Caco-2 (cell line): ENCODE measurements at regions not wholly inside any gene's neighbourhood (a gene's known extent, or its start where the extent isn't known, plus 50 kb on each side); places are given as distances from the start of the nearest gene placed in this dataset.

ENCODE experiments used
- BruUV-seq: library from RNA; stranded (reverse); fragments of 400-500 nt; replicated peaks from 2 replicates; lab custom pipeline; 2021; lab: Mats Ljungman, UMichigan
- CTCF ChIA-PET: fragments of 300-600 bp; sonication (Branson Sonifier 250); formaldehyde crosslinking; loops from one replicate; lab custom pipeline; 2022; ENCODE audit warnings: antibody characterized with exemption; lab: Charles Lee
- POLR2A ChIA-PET: fragments of 300-600 bp; sonication (Branson Sonifier 250); formaldehyde crosslinking; loops from one replicate; lab custom pipeline; 2022; ENCODE audit warnings: antibody characterized with exemption; lab: Charles Lee
- DNase-seq, 2 experiments: peaks; one replicate each; pipeline versions ENCODE4 v3.0.0 to v3.0.0-alpha.2; 2020 to 2022
- H3K27me3 ChIP-seq: replicated peaks from 2 replicates; pipeline ENCODE4 v1.6.0; 2011; ENCODE audit warnings: low read length; ENCODE audit not compliant: control insufficient read depth, insufficient read depth
- H3K36me3 ChIP-seq: 2 replicates; pipeline ENCODE4 v1.5.1; 2011; ENCODE audit warnings: low read length; ENCODE audit not compliant: control insufficient read depth, insufficient read depth
- H3K4me1 ChIP-seq: fragments of 250-450 bp; sonication (Bioruptor Pico); 2 replicates; pipeline ENCODE4 v1.5.1; 2020; ENCODE audit warnings: mild to moderate bottlenecking
- H3K4me3 ChIP-seq: 2 replicates; pipeline ENCODE4 v1.5.1; 2011; ENCODE audit warnings: low read depth, mild to moderate bottlenecking, control low read depth, low read length
- H3K9me3 ChIP-seq: fragments of 250-450 bp; sonication (Bioruptor Pico); 2 replicates; pipeline ENCODE4 v1.5.1; 2020; ENCODE audit warnings: mild to moderate bottlenecking, moderate library complexity
- H3K27ac Mint-ChIP-seq: one replicate; pipeline ENCODE4 v1.8.0; 2022; ENCODE audit warnings: mixed read lengths; ENCODE audit not compliant: unreplicated experiment
- H3K27me3 Mint-ChIP-seq: one replicate; pipeline ENCODE4 v1.8.0; 2022; ENCODE audit warnings: mixed read lengths; ENCODE audit not compliant: insufficient read depth, unreplicated experiment
- H3K36me3 Mint-ChIP-seq: one replicate; pipeline ENCODE4 v1.8.0; 2022; ENCODE audit warnings: mild to moderate bottlenecking, mixed read lengths; ENCODE audit not compliant: insufficient read depth, unreplicated experiment
- H3K4me1 Mint-ChIP-seq: one replicate; pipeline ENCODE4 v1.8.0; 2022; ENCODE audit warnings: low read depth, mixed read lengths; ENCODE audit not compliant: unreplicated experiment
- H3K4me3 Mint-ChIP-seq: one replicate; pipeline ENCODE4 v1.8.0; 2022; ENCODE audit warnings: mild to moderate bottlenecking, moderate library complexity, mixed read lengths; ENCODE audit not compliant: unreplicated experiment
- H3K9me3 Mint-ChIP-seq: one replicate; pipeline ENCODE4 v1.8.0; 2022; ENCODE audit warnings: mixed read lengths; ENCODE audit not compliant: unreplicated experiment
- intact Hi-C: fragments of 100-400 bp; cut with micrococcal nuclease; formaldehyde crosslinking; loops from one replicate; pipeline ENCODE4 v1.10.0; 2022; ENCODE audit not compliant: unreplicated experiment
- TF ChIP-seq, protein P1 (sequence below), 2 experiments: fragments of 200-600 bp in 1 of 2; IDR thresholded peaks; 1 replicate in 1 of 2; 2 replicates in 1 of 2; pipeline versions ENCODE4 v1.5.1 to v1.8.0; 2011 to 2022; ENCODE audit warnings: antibody characterized with exemption in 1 of 2, control low read depth in 1 of 2, inconsistent platforms in 1 of 2, low read depth in 1 of 2, low read length in 1 of 2, mild to moderate bottlenecking in 1 of 2, moderate library complexity in 1 of 2; ENCODE audit not compliant: insufficient read depth in 1 of 2, severe bottlenecking in 1 of 2, unreplicated experiment in 1 of 2

DNA sequence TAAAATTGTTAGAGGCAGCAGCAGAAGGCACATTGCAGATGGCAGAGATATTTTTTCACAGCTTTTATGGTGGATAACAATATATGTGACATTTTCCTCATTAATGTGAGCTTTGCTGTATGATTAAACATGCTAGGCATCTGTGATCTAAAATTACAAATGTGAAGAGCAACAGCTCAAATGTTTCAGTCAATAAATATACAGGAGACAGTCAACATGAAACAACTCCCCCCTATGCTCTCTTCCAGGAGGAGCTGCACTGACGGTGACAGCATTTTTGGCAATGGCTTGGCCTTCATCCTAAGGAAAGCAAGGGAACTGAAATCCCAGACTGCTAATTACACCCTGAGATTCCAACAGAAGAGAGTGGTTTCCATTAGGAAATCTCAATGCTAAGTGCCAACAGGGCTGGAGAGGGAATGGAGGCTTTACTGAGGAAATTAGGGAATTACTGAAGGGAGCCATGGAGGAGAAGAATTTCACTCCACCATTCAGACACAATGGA lies 51.4 kb upstream of the GRB10 start:
- TF ChIP-seq, protein P1, sequence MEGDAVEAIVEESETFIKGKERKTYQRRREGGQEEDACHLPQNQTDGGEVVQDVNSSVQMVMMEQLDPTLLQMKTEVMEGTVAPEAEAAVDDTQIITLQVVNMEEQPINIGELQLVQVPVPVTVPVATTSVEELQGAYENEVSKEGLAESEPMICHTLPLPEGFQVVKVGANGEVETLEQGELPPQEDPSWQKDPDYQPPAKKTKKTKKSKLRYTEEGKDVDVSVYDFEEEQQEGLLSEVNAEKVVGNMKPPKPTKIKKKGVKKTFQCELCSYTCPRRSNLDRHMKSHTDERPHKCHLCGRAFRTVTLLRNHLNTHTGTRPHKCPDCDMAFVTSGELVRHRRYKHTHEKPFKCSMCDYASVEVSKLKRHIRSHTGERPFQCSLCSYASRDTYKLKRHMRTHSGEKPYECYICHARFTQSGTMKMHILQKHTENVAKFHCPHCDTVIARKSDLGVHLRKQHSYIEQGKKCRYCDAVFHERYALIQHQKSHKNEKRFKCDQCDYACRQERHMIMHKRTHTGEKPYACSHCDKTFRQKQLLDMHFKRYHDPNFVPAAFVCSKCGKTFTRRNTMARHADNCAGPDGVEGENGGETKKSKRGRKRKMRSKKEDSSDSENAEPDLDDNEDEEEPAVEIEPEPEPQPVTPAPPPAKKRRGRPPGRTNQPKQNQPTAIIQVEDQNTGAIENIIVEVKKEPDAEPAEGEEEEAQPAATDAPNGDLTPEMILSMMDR (IDR thresholded peaks at IDR 0.05; ENCODE audit: insufficient read depth in 1 of 2, low read depth in 1 of 2, low read length in 1 of 2, severe bottlenecking in 1 of 2, unreplicated experiment in 1 of 2): no peak
- no peaks in the 10 kb centered on the region for H3K36me3 ChIP-seq
- Mint-ChIP-seq H3K36me3 (no peaks in the 10 kb centered on the region), H3K9me3 (no peaks in the 10 kb centered on the region), H3K27me3 (peaks cover 8% of the 10 kb centered on the region), H3K4me1 (peaks cover 9% of the 10 kb centered on the region), H3K4me3 (no peak overlapping the region), H3K27ac (no peak overlapping the region)
- BruUV-seq: no TSS peak
- H3K4me1 ChIP-seq: no peaks in the 10 kb centered on the region
- intact Hi-C loops: no loop called here
- no peaks in the 10 kb centered on the region for H3K27me3 ChIP-seq
- no peak overlapping the region for H3K4me3 ChIP-seq
- no peaks in the 10 kb centered on the region; the same call in 1 of the 2 replicates for H3K9me3 ChIP-seq
- ChIA-PET CTCF (no interaction called here), POLR2A (no interaction called here)
- DNase-seq: no peak

DNA sequence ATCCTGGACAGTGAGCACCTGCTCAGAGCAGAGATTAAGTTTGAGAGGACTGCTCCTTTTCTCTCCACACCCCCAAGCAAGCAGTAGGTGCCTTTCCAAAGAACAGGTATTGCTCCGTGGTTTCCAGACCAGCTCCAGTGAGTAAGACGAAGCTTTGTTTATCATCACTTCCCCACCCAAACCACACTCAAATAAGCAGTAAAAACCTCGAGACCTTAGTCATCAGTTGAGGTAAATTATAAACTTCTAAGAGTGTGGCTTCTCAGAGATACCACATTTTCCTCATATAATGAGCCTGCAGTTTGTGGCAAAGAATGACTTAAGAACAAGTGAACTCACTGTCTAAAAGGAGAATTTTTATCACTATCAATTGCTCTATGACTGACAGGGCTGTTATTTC lies 50.0 kb upstream of the GRB10 start:
- Mint-ChIP-seq H3K27ac (no peak overlapping the region), H3K36me3 (no peaks in the 10 kb centered on the region), H3K4me1 (peaks cover 9% of the 10 kb centered on the region), H3K4me3 (no peak overlapping the region), H3K9me3 (no peaks in the 10 kb centered on the region), H3K27me3 (peaks cover 5% of the 10 kb centered on the region)
- Histone ChIP-seq H3K4me3 (no peak overlapping the region), H3K27me3 (no peaks in the 10 kb centered on the region), H3K9me3 (no peaks in the 10 kb centered on the region; the same call in 1 of the 2 replicates), H3K4me1 (no peaks in the 10 kb centered on the region), H3K36me3 (no peaks in the 10 kb centered on the region)
- POLR2A ChIA-PET: no interaction called here
- CTCF ChIA-PET: no interaction called here
- TF ChIP-seq, protein P1 (IDR thresholded peaks at IDR 0.05; ENCODE audit: insufficient read depth in 1 of 2, low read depth in 1 of 2, low read length in 1 of 2, severe bottlenecking in 1 of 2, unreplicated experiment in 1 of 2): no peak
- DNase-seq: no peak
- intact Hi-C loops: no loop called here
- no TSS peak for BruUV-seq
